Neural cell (in vitro differentiated cells): ENCODE measurements at regions not wholly inside any gene's neighbourhood (a gene's known extent, or its start where the extent isn't known, plus 50 kb on each side); places are given as distances from the start of the nearest gene placed in this dataset.

Source experiments
- H2AFZ ChIP-seq: fragments of 200-600, 300-800 bp; sonication (generic), shearing (Covaris generic); 2 replicates; pipeline ENCODE4 v1.6.0; 2014; ENCODE audit warnings: low read depth, mild to moderate bottlenecking, antibody characterized with exemption, low read length, moderate library complexity
- H3F3A ChIP-seq: fragments of 200-600 bp; shearing (Covaris generic); 2 replicates; pipeline ENCODE4 v1.6.1; 2016; ENCODE audit warnings: mild to moderate bottlenecking, moderate library complexity, mixed read lengths, antibody characterized with exemption, low read length; ENCODE audit not compliant: insufficient read depth, poor library complexity, severe bottlenecking
- H3K27ac ChIP-seq: fragments of 200-600, 300-800 bp; sonication (generic), shearing (Covaris generic); 2 replicates; pipeline ENCODE4 v1.5.1; 2014; ENCODE audit warnings: mild to moderate bottlenecking, low read length, moderate library complexity
- H3K27me3 ChIP-seq: fragments of 300-800, 200-600 bp; sonication (generic), shearing (Covaris generic); 2 replicates; pipeline ENCODE4 v1.6.0; 2014; ENCODE audit warnings: mild to moderate bottlenecking, low read depth, low read length, moderate library complexity; ENCODE audit not compliant: insufficient read depth
- H3K36me3 ChIP-seq: fragments of 300-800, 200-600 bp; sonication (generic), shearing (Covaris generic); 2 replicates; pipeline ENCODE4 v1.5.1; 2014; ENCODE audit warnings: mild to moderate bottlenecking, antibody characterized with exemption, low read length, moderate library complexity; ENCODE audit not compliant: insufficient read depth
- H3K4me2 ChIP-seq: fragments of 300-800, 200-600 bp; sonication (generic), shearing (Covaris generic); 2 replicates; pipeline ENCODE4 v1.6.0; 2014; ENCODE audit warnings: mild to moderate bottlenecking, low read length
- H3K4me3 ChIP-seq: fragments of 300-800, 200-600 bp; sonication (generic), shearing (Covaris generic); 2 replicates; pipeline ENCODE4 v1.5.1; 2014; ENCODE audit warnings: mild to moderate bottlenecking, low read length, moderate library complexity
- H3K79me2 ChIP-seq: fragments of 200-600 bp; shearing (Covaris generic); replicated peaks from 2 replicates; pipeline ENCODE4 v1.6.0; 2014; ENCODE audit warnings: mild to moderate bottlenecking, low read length, moderate library complexity; ENCODE audit not compliant: insufficient read depth
- H3K9ac ChIP-seq: fragments of 300-800, 200-600 bp; sonication (generic), shearing (Covaris generic); 2 replicates; pipeline ENCODE4 v1.6.1; 2016; ENCODE audit warnings: mild to moderate bottlenecking, low read length, mixed read lengths
- H3K9me2 ChIP-seq: fragments of 200-600 bp; shearing (Covaris generic); 2 replicates; pipeline ENCODE4 v1.6.1; 2016; ENCODE audit warnings: mild to moderate bottlenecking, low read length, mixed read lengths; ENCODE audit not compliant: insufficient read depth
- H3K9me3 ChIP-seq: fragments of 200-600, 300-800 bp; sonication (generic), shearing (Covaris generic); 2 replicates; pipeline ENCODE4 v1.6.1; 2016; ENCODE audit warnings: mild to moderate bottlenecking, mixed run types, low read length, moderate library complexity, mixed read lengths
- H4K20me1 ChIP-seq: fragments of 200-600 bp; shearing (Covaris generic); 2 replicates; pipeline ENCODE4 v1.6.1; 2016; ENCODE audit warnings: mild to moderate bottlenecking, mixed run types; ENCODE audit not compliant: insufficient read depth
- CTCF ChIP-seq: fragments of 450-650 bp; IDR thresholded peaks from 2 replicates; pipeline ENCODE4 v1.5.1; 2014; ENCODE audit warnings: antibody characterized with exemption, mild to moderate bottlenecking, moderate library complexity; ENCODE audit not compliant: poor library complexity, severe bottlenecking
- EP300 ChIP-seq: fragments of 450-650 bp; conservative IDR thresholded peaks from 2 replicates; pipeline ENCODE4 v1.6.1; 2014; ENCODE audit warnings: antibody characterized with exemption, mild to moderate bottlenecking, moderate library complexity; ENCODE audit not compliant: poor library complexity, severe bottlenecking
- EZH2 ChIP-seq: fragments of 200-600, 300-800 bp; shearing (Covaris generic), sonication (generic); IDR thresholded peaks from 2 replicates; pipeline ENCODE4 v1.6.1; 2014; ENCODE audit warnings: antibody characterized with exemption, low read length, borderline replicate concordance, mild to moderate bottlenecking; ENCODE audit not compliant: insufficient read depth, poor library complexity, severe bottlenecking
- MXI1 ChIP-seq: fragments of 450-650 bp; conservative IDR thresholded peaks from 2 replicates; pipeline ENCODE4 v1.6.1; 2014; ENCODE audit warnings: antibody characterized with exemption, mild to moderate bottlenecking; ENCODE audit not compliant: poor library complexity, severe bottlenecking
- POLR2AphosphoS5 ChIP-seq: IDR thresholded peaks from 2 replicates; pipeline ENCODE4 v1.6.1; 2012
- RAD21 ChIP-seq: fragments of 450-650 bp; conservative IDR thresholded peaks from 2 replicates; pipeline ENCODE4 v1.6.1; 2014; ENCODE audit warnings: antibody characterized with exemption, mild to moderate bottlenecking, moderate library complexity
- SMC3 ChIP-seq: fragments of 450-650 bp; conservative IDR thresholded peaks from 2 replicates; pipeline ENCODE4 v1.6.1; 2014; ENCODE audit warnings: antibody characterized with exemption, mild to moderate bottlenecking, moderate library complexity; ENCODE audit not compliant: poor library complexity
- TAF1 ChIP-seq: IDR thresholded peaks from 2 replicates; pipeline ENCODE4 v1.6.1; 2012; ENCODE audit warnings: low read depth
- TF ChIP-seq, protein P1 (sequence below): IDR thresholded peaks from 2 replicates; pipeline ENCODE4 v1.6.1; 2012; ENCODE audit warnings: borderline replicate concordance

DNA sequence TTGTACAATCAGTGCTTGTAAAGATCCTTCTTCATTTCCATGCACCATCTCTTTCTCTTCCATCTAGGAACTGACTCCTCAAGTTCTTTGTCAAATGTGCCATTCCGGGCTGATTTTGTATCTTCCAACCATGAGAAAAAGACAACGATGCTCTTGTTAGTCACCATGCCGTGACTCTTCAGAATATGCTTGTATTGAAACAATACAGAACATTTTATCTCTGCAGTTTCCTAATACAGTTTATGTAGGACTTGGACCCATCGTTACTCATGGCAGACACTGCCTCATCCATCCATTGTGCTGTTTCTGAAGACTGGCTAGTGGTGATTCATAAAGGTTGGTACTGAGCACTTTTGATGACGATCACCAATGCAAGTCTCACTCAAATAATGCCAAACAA is 283.2 kb downstream of the KCNS3 start:
- Histone ChIP-seq H3K36me3 (no peaks in the 10 kb centered on the region), H3K9me2 (no peaks in the 10 kb centered on the region), H4K20me1 (no peaks in the 10 kb centered on the region), H3K9ac (no peak overlapping the region), H3K4me2 (no peak overlapping the region), H3K79me2 (no peaks in the 10 kb centered on the region), H3K9me3 (no peaks in the 10 kb centered on the region), H2AFZ (no peak overlapping the region), H3K27ac (no peak overlapping the region), H3K27me3 (no peaks in the 10 kb centered on the region), H3K4me3 (no peak overlapping the region), H3F3A (no peaks in the 10 kb centered on the region)
- no peak for TF ChIP-seq CTCF
- TF ChIP-seq TAF1: no peak
- no peak for TF ChIP-seq POLR2AphosphoS5
- TF ChIP-seq, protein P1, sequence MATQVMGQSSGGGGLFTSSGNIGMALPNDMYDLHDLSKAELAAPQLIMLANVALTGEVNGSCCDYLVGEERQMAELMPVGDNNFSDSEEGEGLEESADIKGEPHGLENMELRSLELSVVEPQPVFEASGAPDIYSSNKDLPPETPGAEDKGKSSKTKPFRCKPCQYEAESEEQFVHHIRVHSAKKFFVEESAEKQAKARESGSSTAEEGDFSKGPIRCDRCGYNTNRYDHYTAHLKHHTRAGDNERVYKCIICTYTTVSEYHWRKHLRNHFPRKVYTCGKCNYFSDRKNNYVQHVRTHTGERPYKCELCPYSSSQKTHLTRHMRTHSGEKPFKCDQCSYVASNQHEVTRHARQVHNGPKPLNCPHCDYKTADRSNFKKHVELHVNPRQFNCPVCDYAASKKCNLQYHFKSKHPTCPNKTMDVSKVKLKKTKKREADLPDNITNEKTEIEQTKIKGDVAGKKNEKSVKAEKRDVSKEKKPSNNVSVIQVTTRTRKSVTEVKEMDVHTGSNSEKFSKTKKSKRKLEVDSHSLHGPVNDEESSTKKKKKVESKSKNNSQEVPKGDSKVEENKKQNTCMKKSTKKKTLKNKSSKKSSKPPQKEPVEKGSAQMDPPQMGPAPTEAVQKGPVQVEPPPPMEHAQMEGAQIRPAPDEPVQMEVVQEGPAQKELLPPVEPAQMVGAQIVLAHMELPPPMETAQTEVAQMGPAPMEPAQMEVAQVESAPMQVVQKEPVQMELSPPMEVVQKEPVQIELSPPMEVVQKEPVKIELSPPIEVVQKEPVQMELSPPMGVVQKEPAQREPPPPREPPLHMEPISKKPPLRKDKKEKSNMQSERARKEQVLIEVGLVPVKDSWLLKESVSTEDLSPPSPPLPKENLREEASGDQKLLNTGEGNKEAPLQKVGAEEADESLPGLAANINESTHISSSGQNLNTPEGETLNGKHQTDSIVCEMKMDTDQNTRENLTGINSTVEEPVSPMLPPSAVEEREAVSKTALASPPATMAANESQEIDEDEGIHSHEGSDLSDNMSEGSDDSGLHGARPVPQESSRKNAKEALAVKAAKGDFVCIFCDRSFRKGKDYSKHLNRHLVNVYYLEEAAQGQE: no peak
- TF ChIP-seq MXI1: no peak
- TF ChIP-seq RAD21: no peak
- no peak for TF ChIP-seq EP300
- TF ChIP-seq EZH2: no peak
- no peak for TF ChIP-seq SMC3

DNA sequence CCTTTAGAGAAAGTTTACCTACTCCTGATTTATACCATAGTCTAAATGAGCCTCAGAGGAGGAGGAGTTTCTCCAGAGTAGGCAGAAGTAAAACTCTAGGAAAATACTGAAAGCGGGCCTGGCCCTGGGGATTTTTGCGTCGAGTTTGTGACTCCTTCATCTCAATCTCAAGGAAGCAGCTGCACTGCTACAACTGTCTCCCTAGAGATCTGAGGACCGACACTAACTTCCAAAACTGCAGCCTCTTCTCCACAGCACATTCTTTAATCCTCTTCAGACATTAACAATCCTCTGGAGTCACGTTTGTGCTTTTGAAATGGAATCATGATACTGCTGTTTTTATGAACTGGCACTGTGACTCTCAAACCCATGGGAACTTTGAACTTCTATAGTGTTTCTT is 281.4 kb downstream of the KCNS3 start:
- no peaks in the 10 kb centered on the region for H3K79me2 ChIP-seq
- no peak overlapping the region for H3K9ac ChIP-seq
- no peak overlapping the region for H2AFZ ChIP-seq
- no peaks in the 10 kb centered on the region for H4K20me1 ChIP-seq
- H3K4me3 ChIP-seq: no peak overlapping the region
- no peaks in the 10 kb centered on the region for H3F3A ChIP-seq
- H3K9me2 ChIP-seq: no peaks in the 10 kb centered on the region
- no peaks in the 10 kb centered on the region for H3K36me3 ChIP-seq
- no peaks in the 10 kb centered on the region for H3K27me3 ChIP-seq
- no peak overlapping the region for H3K27ac ChIP-seq
- TF ChIP-seq, protein P1: no peak
- TF ChIP-seq MXI1 (no peak), TAF1 (no peak), RAD21 (no peak), POLR2AphosphoS5 (no peak), SMC3 (no peak), EZH2 (no peak), CTCF (no peak), EP300 (no peak)
- H3K4me2 ChIP-seq: no peak overlapping the region
- H3K9me3 ChIP-seq: no peaks in the 10 kb centered on the region
